ENCODE measurements at regions not wholly inside any gene's neighbourhood (a gene's known extent, or its start where the extent isn't known, plus 50 kb on each side); places are given as distances from the start of the nearest gene placed in this dataset.
"Not testable (repeated sequence)": the region's sequence is repeated elsewhere in the genome, so short reads cannot be mapped to it uniquely, and the experiment has no call there.

DNA sequence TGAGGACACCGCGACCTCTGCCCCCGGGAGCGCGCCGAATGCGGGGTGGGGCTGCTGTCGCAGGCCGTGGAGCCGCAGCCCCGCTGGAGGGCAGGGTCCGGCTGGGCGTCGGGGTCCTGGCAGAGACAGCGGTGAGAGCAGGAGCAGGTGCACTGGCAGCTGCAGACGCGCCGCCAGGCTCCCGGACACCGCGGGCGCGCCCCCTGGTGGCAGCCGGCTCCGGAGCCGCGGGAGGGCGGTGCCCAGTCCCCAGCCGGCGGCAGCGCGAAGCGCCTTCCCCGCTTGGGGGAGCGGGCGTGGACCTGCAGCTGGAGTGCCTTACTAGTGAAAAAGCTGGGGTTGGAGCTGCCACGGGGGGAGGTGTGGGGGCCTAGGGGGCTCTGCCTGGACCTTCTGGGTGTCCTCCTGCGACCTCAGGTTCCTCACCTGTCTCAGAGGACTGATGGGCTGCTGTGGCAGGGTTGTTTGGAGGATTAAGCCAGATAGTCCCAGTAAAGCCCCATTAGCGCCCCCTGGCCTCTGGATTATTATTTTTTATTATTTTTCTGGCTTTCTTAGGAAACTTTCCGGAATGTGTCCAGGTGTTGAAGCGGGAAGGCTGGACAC is 274.2 kb downstream of the CCDC74A start:
- not testable (repeated sequence) for H3K27ac ChIP-seq, H3K4me1 ChIP-seq, H3K27me3 ChIP-seq, H3K36me3 ChIP-seq, H3K9me3 ChIP-seq
- intact Hi-C loops (cut with DNase I) = loop anchor here (2.0 kb wide), 1 partner anchor 127 kb away; no protein-coding TSS in a partner anchor
- TF ChIP-seq, protein P1, sequence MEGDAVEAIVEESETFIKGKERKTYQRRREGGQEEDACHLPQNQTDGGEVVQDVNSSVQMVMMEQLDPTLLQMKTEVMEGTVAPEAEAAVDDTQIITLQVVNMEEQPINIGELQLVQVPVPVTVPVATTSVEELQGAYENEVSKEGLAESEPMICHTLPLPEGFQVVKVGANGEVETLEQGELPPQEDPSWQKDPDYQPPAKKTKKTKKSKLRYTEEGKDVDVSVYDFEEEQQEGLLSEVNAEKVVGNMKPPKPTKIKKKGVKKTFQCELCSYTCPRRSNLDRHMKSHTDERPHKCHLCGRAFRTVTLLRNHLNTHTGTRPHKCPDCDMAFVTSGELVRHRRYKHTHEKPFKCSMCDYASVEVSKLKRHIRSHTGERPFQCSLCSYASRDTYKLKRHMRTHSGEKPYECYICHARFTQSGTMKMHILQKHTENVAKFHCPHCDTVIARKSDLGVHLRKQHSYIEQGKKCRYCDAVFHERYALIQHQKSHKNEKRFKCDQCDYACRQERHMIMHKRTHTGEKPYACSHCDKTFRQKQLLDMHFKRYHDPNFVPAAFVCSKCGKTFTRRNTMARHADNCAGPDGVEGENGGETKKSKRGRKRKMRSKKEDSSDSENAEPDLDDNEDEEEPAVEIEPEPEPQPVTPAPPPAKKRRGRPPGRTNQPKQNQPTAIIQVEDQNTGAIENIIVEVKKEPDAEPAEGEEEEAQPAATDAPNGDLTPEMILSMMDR (IDR thresholded peaks at IDR 0.05) = peak; percentile 44 to 71 (median 56)
- peak in 1 of 2 donors; percentile 69 for DNase-seq (ENCODE audit: low spot score in 2 of 2)
- peak overlapping the region; percentile 30 to 61 for H3K4me3 ChIP-seq

DNA sequence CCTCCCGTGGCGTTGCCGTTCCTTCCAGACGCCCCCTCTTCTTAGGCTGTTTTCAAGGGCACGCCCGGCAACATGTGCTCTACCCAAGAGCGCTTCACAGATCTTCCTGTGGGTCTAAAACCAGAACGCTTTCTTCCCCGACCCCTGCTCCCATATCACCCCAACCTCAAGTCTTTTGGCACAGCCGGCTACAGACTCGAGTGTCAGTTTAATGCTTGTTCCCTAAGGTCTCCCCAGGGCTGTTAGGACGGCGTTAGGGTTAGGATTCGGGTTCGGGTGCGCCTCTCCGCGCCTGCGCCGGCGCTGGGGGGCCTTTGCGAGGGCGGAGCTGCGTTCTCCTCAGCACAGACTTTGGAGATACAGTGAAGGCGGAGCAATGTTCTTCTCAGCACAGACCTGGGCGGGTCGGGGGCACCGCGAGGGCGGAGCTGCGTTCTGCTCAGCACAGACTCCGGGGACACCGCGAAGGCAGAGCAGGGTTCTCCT is 274.7 kb downstream of the CCDC74A start:
- DNase-seq (ENCODE audit: low spot score in 2 of 2); intact Hi-C loops (cut with DNase I); H3K4me1 ChIP-seq; H3K27ac ChIP-seq; H3K36me3 ChIP-seq; H3K9me3 ChIP-seq; H3K27me3 ChIP-seq: not testable (repeated sequence)
- peak overlapping the region; percentile 54 to 61 for H3K4me3 ChIP-seq

DNA sequence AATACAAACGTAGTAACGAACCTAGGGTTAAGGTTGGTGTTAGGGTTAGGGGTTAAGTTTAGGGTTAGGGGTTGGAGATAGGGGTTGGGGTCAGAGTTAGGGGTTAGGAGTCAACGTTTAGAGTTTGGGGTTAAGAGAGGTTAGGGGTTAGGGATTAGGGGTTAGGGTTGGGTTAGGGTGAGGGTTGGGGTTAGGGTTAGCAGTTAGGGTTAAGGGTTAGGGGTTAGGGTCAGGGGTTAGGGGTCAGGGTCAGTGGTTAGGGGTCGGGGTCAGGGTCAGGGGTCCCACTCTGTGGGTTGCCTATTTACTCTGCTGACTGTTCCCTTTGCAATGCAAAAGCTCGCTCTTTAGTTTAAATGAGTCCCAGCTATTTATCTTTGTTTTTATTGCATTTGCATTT is 275.5 kb downstream of the CCDC74A start:
- DNase-seq (ENCODE audit: low spot score in 2 of 2); H3K36me3 ChIP-seq; intact Hi-C loops (cut with DNase I); H3K4me1 ChIP-seq; H3K4me3 ChIP-seq; H3K27me3 ChIP-seq; H3K27ac ChIP-seq; H3K9me3 ChIP-seq: not testable (repeated sequence)

DNA sequence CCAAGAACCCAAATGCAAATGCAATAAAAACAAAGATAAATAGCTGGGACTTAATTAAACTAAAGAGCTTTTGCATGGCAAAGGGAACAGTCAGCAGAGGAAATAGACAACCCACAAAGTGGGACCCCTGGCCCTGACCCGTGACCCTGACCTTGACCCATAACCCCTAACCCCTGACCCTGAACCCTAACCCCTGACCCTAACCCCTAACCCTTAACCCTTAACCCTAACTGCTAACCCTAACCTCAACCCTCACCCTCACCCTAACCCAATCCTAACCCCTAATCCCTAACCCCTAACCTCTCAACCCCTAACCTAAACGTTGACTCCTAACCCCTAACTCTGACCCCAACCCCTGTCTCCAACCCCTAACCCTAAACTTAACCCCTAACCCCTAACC is 284.9 kb downstream of the CCDC74A start:
- H3K9me3 ChIP-seq; H3K27me3 ChIP-seq; H3K4me3 ChIP-seq; intact Hi-C loops (cut with DNase I); DNase-seq (ENCODE audit: low spot score in 2 of 2); H3K36me3 ChIP-seq; H3K27ac ChIP-seq; H3K4me1 ChIP-seq: not testable (repeated sequence)

DNA sequence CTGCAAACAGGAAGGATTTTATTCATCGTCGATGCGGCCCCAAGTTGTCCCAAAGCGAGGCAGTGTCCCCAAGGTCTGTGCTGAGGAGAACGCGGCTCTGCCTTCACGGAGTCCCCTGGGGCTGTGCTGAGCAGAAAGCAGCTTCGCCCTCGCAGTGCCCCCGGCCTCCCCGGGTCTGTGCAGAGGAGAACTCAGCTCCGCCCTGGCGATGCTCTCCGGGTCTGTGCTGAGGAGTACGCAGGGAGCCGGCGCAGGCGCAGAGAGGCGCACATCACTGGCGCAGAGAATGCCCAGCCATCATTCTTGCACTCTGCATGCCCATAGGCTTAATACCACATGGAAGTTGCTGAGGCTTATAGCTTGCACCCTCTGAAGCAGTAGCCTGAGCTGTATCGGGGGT is 285.7 kb downstream of the CCDC74A start:
- H3K9me3 ChIP-seq; H3K4me3 ChIP-seq; H3K4me1 ChIP-seq; intact Hi-C loops (cut with DNase I); H3K27me3 ChIP-seq; H3K27ac ChIP-seq; H3K36me3 ChIP-seq; DNase-seq (ENCODE audit: low spot score in 2 of 2): not testable (repeated sequence)

DNA sequence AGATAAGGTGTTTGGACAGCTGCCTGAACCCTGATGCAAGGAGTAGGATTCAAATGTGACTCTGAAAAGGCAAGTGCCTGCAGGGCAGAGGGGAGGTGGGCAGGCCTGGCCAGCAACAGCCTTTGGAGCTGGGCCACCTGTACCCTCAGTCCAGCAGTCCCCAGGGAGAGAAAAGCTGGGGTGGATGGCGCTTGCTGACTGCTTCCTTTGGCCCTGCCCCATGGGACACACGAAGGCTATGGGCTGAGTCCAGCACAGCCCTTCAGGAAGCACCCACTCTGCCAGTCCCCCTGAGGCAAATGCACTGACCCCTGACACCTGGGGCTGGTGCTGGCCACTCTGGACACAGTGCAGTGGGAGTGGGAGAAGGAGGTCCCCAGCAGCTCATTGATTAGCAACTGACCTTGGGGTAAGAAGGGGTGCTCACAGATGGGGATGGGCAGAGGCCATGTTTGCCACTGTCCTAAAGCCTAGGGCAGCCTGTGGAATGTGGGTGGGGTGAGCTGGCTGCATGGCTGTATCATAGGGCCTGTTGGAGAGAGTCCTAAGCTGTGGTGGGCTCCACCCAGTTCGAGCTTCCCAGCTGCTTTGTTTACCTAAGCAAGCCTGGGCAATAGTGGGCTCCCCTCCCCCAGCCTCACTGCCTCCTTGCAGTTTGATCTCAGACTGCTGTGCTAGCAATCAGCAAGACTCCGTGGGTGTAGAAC is 290.7 kb downstream of the CCDC74A start:
- intact Hi-C loops (cut with DNase I); H3K27me3 ChIP-seq; H3K9me3 ChIP-seq; DNase-seq (ENCODE audit: low spot score in 2 of 2); H3K4me1 ChIP-seq; H3K27ac ChIP-seq; H3K4me3 ChIP-seq; H3K36me3 ChIP-seq: not testable (repeated sequence)

DNA sequence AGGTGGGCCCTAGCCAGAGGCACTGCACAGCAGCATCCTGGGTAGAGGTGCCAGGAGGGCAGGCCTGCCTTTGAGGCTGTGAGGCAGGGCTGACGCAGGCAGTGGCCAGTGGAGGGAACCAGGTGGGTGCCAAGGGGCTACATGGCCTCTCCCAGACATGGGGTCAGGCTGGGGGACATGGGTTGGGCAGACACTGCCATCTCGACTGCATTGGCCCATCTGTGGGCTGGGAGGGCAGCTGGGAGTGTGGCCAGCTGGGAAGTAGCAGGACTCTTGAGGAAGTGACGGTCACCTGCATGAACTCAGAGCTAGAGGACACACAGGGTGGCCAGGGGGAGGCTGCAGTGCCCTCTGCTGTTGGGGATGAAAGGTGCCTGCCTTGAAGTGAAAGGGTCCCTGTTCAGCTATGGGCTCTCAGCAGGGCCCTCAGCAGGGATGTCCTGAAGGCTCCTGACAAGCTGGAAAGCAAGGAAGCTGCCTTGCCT is 294.6 kb downstream of the CCDC74A start:
- intact Hi-C loops (cut with DNase I) = loop anchor here (5.0 kb wide), 1 partner anchor 45 kb away; no protein-coding TSS in a partner anchor
- H3K9me3 ChIP-seq; H3K4me3 ChIP-seq; H3K36me3 ChIP-seq; H3K27me3 ChIP-seq; H3K4me1 ChIP-seq; DNase-seq (ENCODE audit: low spot score in 2 of 2); H3K27ac ChIP-seq: not testable (repeated sequence)

DNA sequence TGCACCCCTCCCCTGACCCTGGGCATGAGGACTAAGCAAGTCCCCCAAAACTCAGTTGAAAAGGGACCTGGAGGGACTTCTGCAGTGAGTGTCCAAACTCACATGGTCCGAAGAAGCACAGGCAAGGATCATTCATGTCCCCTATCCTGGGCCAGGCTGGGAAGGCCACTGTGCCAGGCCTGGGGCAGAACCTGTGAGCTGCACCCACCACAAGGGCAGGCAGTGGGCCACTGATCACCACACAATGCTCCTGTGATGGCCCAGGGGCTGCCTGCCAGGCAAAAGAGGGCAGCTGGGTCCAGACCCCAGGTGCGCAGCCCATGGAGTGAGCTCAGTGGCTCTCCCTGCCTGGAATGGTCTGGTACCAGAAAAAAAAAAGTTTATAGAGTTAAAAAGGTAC is 295.4 kb downstream of the CCDC74A start:
- not testable (repeated sequence) for H3K9me3 ChIP-seq; DNase-seq (ENCODE audit: low spot score in 2 of 2); H3K27ac ChIP-seq; H3K27me3 ChIP-seq; H3K36me3 ChIP-seq; H3K4me3 ChIP-seq; H3K4me1 ChIP-seq
- intact Hi-C loops (cut with DNase I) = loop anchor here (5.0 kb wide), 1 partner anchor 46 kb away; no protein-coding TSS in a partner anchor

DNA sequence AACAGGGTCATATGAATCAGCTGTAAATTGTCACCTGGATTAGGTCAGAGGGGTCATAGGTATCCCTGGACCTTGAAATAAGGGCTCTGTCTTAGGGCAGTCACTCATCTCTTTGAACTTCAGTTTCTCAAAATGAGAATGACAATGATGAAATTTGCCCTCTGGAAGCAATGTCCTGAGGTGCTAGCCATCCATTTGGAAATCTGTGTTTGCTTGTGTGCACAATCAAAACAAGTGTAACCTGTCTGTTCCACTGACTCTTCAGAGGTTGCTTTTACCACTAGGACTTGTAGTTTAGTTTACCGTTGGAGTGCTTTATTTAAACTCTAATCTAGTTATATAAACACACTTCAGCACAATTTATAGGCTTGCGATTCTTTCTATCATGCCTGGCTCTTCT is 297.3 kb downstream of the CCDC74A start:
- not testable (repeated sequence) for H3K27ac ChIP-seq; H3K36me3 ChIP-seq; DNase-seq (ENCODE audit: low spot score in 2 of 2); H3K4me1 ChIP-seq; H3K4me3 ChIP-seq; H3K27me3 ChIP-seq; H3K9me3 ChIP-seq
- intact Hi-C loops (cut with DNase I) = loop anchor here (5.0 kb wide), 1 partner anchor 48 kb away; no protein-coding TSS in a partner anchor
